ENCODE measurements at regions not wholly inside any gene's neighbourhood (a gene's known extent, or its start where the extent isn't known, plus 50 kb on each side); places are given as distances from the start of the nearest gene placed in this dataset.
A peak's percentile ranks its signal among the peaks of the same experiment; 100 is the strongest.
"Not testable (repeated sequence)": the region's sequence is repeated elsewhere in the genome, so short reads cannot be mapped to it uniquely, and the experiment has no call there.

GRCh38 chr16:32120779-32121178 is 132.3 kb upstream of the TP53TG3D start:
- CTCF ChIA-PET (ENCODE audit: low intra/inter-chr PET ratio); BruUV-seq (replicated peaks); H3K9me1 ChIP-seq (ENCODE audit: control insufficient read depth, insufficient read depth, low read length); H3K9me3 ChIP-seq (replicated peaks; ENCODE audit: control insufficient read depth, insufficient read depth, low read depth, low read length); H3K4me2 ChIP-seq (ENCODE audit: insufficient read depth, low read length); H3K9ac ChIP-seq (ENCODE audit: insufficient read depth in 1 of 2, low read depth in 2 of 2, low read length in 2 of 2); H3K79me2 ChIP-seq (ENCODE audit: control insufficient read depth, insufficient read depth, low read length); ATAC-seq; POLR2A ChIA-PET; H4K20me1 ChIP-seq (replicated peaks; ENCODE audit: control insufficient read depth, insufficient read depth, low read length); H3K4me3 ChIP-seq; H3K27me3 ChIP-seq (ENCODE audit: control insufficient read depth in 2 of 2, insufficient read depth in 2 of 2, low read length in 2 of 2); H3K4me1 ChIP-seq (replicated peaks in 1 of 2; ENCODE audit: control insufficient read depth in 2 of 2, insufficient read depth in 2 of 2, low read length in 2 of 2); FAIRE-seq; DNase-seq (ENCODE audit: extremely low read depth in 1 of 4, low spot score in 3 of 4); H2AFZ ChIP-seq (ENCODE audit: low read depth, low read length); intact Hi-C loops (cut with micrococcal nuclease); H3K36me3 ChIP-seq (ENCODE audit: control insufficient read depth, insufficient read depth, low read length); H3K27ac ChIP-seq (ENCODE audit: extremely low read depth, low read depth, low read length): not testable (repeated sequence)
- TF ChIP-seq ZNF24 (IDR thresholded peaks at IDR 0.05) (0 out of 2 replicates have a peak, but pooled peaks have one; percentile 6), ZNF512 (tag; IDR thresholded peaks at IDR 0.05) (0 out of 2 replicates have a peak, but pooled peaks have one; percentile 28)
- in situ Hi-C loops (cut with MboI): loop anchor here (25.0 kb wide), 1 partner anchor 942 kb away; no protein-coding TSS in a partner anchor
- WGBS (ENCODE audit: insufficient coverage, low coverage, missing lambda C conversion rate): 100% methylated on average over 2 of the region's 3 CpGs

GRCh38 chr16:32121273-32121900 is 131.7 kb upstream of the TP53TG3D start:
- H3K4me1 ChIP-seq (replicated peaks in 1 of 2; ENCODE audit: control insufficient read depth in 2 of 2, insufficient read depth in 2 of 2, low read length in 2 of 2); H3K9me3 ChIP-seq (replicated peaks; ENCODE audit: control insufficient read depth, insufficient read depth, low read depth, low read length); H3K27ac ChIP-seq (ENCODE audit: extremely low read depth, low read depth, low read length); H3K9ac ChIP-seq (ENCODE audit: insufficient read depth in 1 of 2, low read depth in 2 of 2, low read length in 2 of 2); H4K20me1 ChIP-seq (replicated peaks; ENCODE audit: control insufficient read depth, insufficient read depth, low read length); H3K36me3 ChIP-seq (ENCODE audit: control insufficient read depth, insufficient read depth, low read length); H3K79me2 ChIP-seq (ENCODE audit: control insufficient read depth, insufficient read depth, low read length); ATAC-seq; H3K27me3 ChIP-seq (ENCODE audit: control insufficient read depth in 2 of 2, insufficient read depth in 2 of 2, low read length in 2 of 2); H2AFZ ChIP-seq (ENCODE audit: low read depth, low read length); POLR2A ChIA-PET; BruUV-seq (replicated peaks); intact Hi-C loops (cut with micrococcal nuclease); H3K4me3 ChIP-seq; CTCF ChIA-PET (ENCODE audit: low intra/inter-chr PET ratio); DNase-seq (ENCODE audit: extremely low read depth in 1 of 4, low spot score in 3 of 4); H3K9me1 ChIP-seq (ENCODE audit: control insufficient read depth, insufficient read depth, low read length); FAIRE-seq; H3K4me2 ChIP-seq (ENCODE audit: insufficient read depth, low read length): not testable (repeated sequence)
- in situ Hi-C loops (cut with MboI): loop anchor here (25.0 kb wide), 1 partner anchor 941 kb away; no protein-coding TSS in a partner anchor
- TF ChIP-seq ZNF24 (IDR thresholded peaks at IDR 0.05): peak; percentile 72; the same call in 1 of the 2 replicates
- peak; percentile 92 to 93; a peak in 3 of 4 replicates for TF ChIP-seq TRIM24 (IDR thresholded peaks at IDR 0.05)
- WGBS (ENCODE audit: insufficient coverage, low coverage, missing lambda C conversion rate): 67% methylated on average over 1 of the region's 2 CpGs

- BruUV-seq (replicated peaks); POLR2A ChIA-PET; in situ Hi-C loops (cut with MboI): not testable (repeated sequence)
These were observed 100.7 kb upstream of the TP53TG3D start for GRCh38 chr16:32152434-32152833.

More at GRCh38 chr16:32152434-32152833, 100.7 kb upstream of the TP53TG3D start:
- CTCF ChIA-PET (ENCODE audit: low intra/inter-chr PET ratio); H3K4me2 ChIP-seq (ENCODE audit: insufficient read depth, low read length); DNase-seq (ENCODE audit: extremely low read depth in 1 of 4, low spot score in 3 of 4); intact Hi-C loops (cut with micrococcal nuclease); H3K4me1 ChIP-seq (replicated peaks in 1 of 2; ENCODE audit: control insufficient read depth in 2 of 2, insufficient read depth in 2 of 2, low read length in 2 of 2); H3K9me3 ChIP-seq (replicated peaks; ENCODE audit: control insufficient read depth, insufficient read depth, low read depth, low read length); H3K9ac ChIP-seq (ENCODE audit: insufficient read depth in 1 of 2, low read depth in 2 of 2, low read length in 2 of 2); FAIRE-seq; ATAC-seq; H2AFZ ChIP-seq (ENCODE audit: low read depth, low read length); H3K27ac ChIP-seq (ENCODE audit: extremely low read depth, low read depth, low read length); H3K4me3 ChIP-seq; H4K20me1 ChIP-seq (replicated peaks; ENCODE audit: control insufficient read depth, insufficient read depth, low read length); H3K36me3 ChIP-seq (ENCODE audit: control insufficient read depth, insufficient read depth, low read length); H3K79me2 ChIP-seq (ENCODE audit: control insufficient read depth, insufficient read depth, low read length); H3K27me3 ChIP-seq (ENCODE audit: control insufficient read depth in 2 of 2, insufficient read depth in 2 of 2, low read length in 2 of 2); H3K9me1 ChIP-seq (ENCODE audit: control insufficient read depth, insufficient read depth, low read length): not testable (repeated sequence)
- WGBS (ENCODE audit: insufficient coverage, low coverage, missing lambda C conversion rate): no CpG with 5 or more reads among the region's 8 CpGs

Data from K562 (cell line).